ENCODE measurements at regions not wholly inside any gene's neighbourhood (a gene's known extent, or its start where the extent isn't known, plus 50 kb on each side); places are given as distances from the start of the nearest gene placed in this dataset.
"Not testable (repeated sequence)": the region's sequence is repeated elsewhere in the genome, so short reads cannot be mapped to it uniquely, and the experiment has no call there.

- 73% methylated on average over 4 of the region's 4 CpGs for WGBS
- no peaks in the 10 kb centered on the region for H3K36me3 ChIP-seq (ENCODE audit: insufficient read depth)
- H3K4me1 ChIP-seq (ENCODE audit: insufficient read depth): no peaks in the 10 kb centered on the region
- no peak overlapping the region for H3K4me3 ChIP-seq (ENCODE audit: low read depth, low read length)
- DNase-seq (ENCODE audit: extremely low spot score): no peak
- H3K27ac ChIP-seq (ENCODE audit: low read depth): no peak overlapping the region
Observed at GRCh38 chr5:42230839-42231238, 192.4 kb upstream of the GHR start.

GRCh38 chr5:42235241-42235640 is 188.0 kb upstream of the GHR start:
- Histone ChIP-seq H3K27ac (ENCODE audit: low read depth) (no peak overlapping the region), H3K36me3 (ENCODE audit: insufficient read depth) (no peaks in the 10 kb centered on the region), H3K4me3 (ENCODE audit: low read depth, low read length) (no peak overlapping the region), H3K4me1 (ENCODE audit: insufficient read depth) (no peaks in the 10 kb centered on the region)
- no peak for DNase-seq (ENCODE audit: extremely low spot score)

- WGBS: 87% methylated on average over 3 of the region's 3 CpGs
- H3K4me3 ChIP-seq (ENCODE audit: low read depth, low read length): no peak overlapping the region
- no peak for DNase-seq (ENCODE audit: extremely low spot score)
- no peaks in the 10 kb centered on the region for H3K36me3 ChIP-seq (ENCODE audit: insufficient read depth)
- H3K4me1 ChIP-seq (ENCODE audit: insufficient read depth): no peaks in the 10 kb centered on the region
- no peak overlapping the region for H3K27ac ChIP-seq (ENCODE audit: low read depth)
Observed at GRCh38 chr5:42235837-42236236, 187.4 kb upstream of the GHR start.

- no peak overlapping the region for H3K4me3 ChIP-seq (ENCODE audit: low read depth, low read length)
- no peaks in the 10 kb centered on the region for H3K36me3 ChIP-seq (ENCODE audit: insufficient read depth)
- H3K27ac ChIP-seq (ENCODE audit: low read depth): no peak overlapping the region
- no peaks in the 10 kb centered on the region for H3K4me1 ChIP-seq (ENCODE audit: insufficient read depth)
- no peak for DNase-seq (ENCODE audit: extremely low spot score)
- 89% methylated on average over 2 of the region's 2 CpGs for WGBS
Observed at GRCh38 chr5:42241636-42242035, 181.6 kb upstream of the GHR start.

- 71% methylated on average over 1 of the region's 1 CpG for WGBS
- DNase-seq (ENCODE audit: extremely low spot score): no peak
- Histone ChIP-seq H3K4me3 (ENCODE audit: low read depth, low read length) (no peak overlapping the region), H3K27ac (ENCODE audit: low read depth) (no peak overlapping the region), H3K4me1 (ENCODE audit: insufficient read depth) (no peaks in the 10 kb centered on the region), H3K36me3 (ENCODE audit: insufficient read depth) (no peaks in the 10 kb centered on the region)
Observed at GRCh38 chr5:42242210-42242609, 181.0 kb upstream of the GHR start.

- no peak for DNase-seq (ENCODE audit: extremely low spot score)
- Histone ChIP-seq H3K4me1 (ENCODE audit: insufficient read depth) (no peaks in the 10 kb centered on the region), H3K27ac (ENCODE audit: low read depth) (no peak overlapping the region)
Observed at GRCh38 chr5:42242881-42243485, 180.3 kb upstream of the GHR start.

GRCh38 chr5:42252306-42252705 is 170.9 kb upstream of the GHR start:
- H3K27ac ChIP-seq (ENCODE audit: low read depth): no peak overlapping the region
- DNase-seq (ENCODE audit: extremely low spot score): no peak
- H3K4me1 ChIP-seq (ENCODE audit: insufficient read depth): no peaks in the 10 kb centered on the region
- WGBS: 94% methylated on average over 5 of the region's 5 CpGs
- H3K4me3 ChIP-seq (ENCODE audit: low read depth, low read length): no peak overlapping the region
- H3K36me3 ChIP-seq (ENCODE audit: insufficient read depth): no peaks in the 10 kb centered on the region

More at GRCh38 chr5:42242881-42243485, 180.3 kb upstream of the GHR start:
- Histone ChIP-seq H3K4me3 (ENCODE audit: low read depth, low read length) (no peak overlapping the region), H3K36me3 (ENCODE audit: insufficient read depth) (no peaks in the 10 kb centered on the region)
- 37% methylated on average over 5 of the region's 5 CpGs for WGBS

- H3K36me3 ChIP-seq (ENCODE audit: insufficient read depth); H3K27ac ChIP-seq (ENCODE audit: low read depth); H3K4me1 ChIP-seq (ENCODE audit: insufficient read depth); DNase-seq (ENCODE audit: extremely low spot score); H3K4me3 ChIP-seq (ENCODE audit: low read depth, low read length): not testable (repeated sequence)
- 87% methylated on average over 12 of the region's 12 CpGs for WGBS
Observed at GRCh38 chr5:42259914-42260313, 163.3 kb upstream of the GHR start.

- no peaks in the 10 kb centered on the region for H3K36me3 ChIP-seq (ENCODE audit: insufficient read depth)
- H3K27ac ChIP-seq (ENCODE audit: low read depth): no peak overlapping the region
- no peaks in the 10 kb centered on the region for H3K4me1 ChIP-seq (ENCODE audit: insufficient read depth)
- no peak for DNase-seq (ENCODE audit: extremely low spot score)
- H3K4me3 ChIP-seq (ENCODE audit: low read depth, low read length): no peak overlapping the region
Observed at GRCh38 chr5:42267091-42267490, 156.1 kb upstream of the GHR start.

GRCh38 chr5:42268170-42268569 is 155.1 kb upstream of the GHR start:
- H3K36me3 ChIP-seq (ENCODE audit: insufficient read depth); DNase-seq (ENCODE audit: extremely low spot score); H3K4me3 ChIP-seq (ENCODE audit: low read depth, low read length); H3K4me1 ChIP-seq (ENCODE audit: insufficient read depth); H3K27ac ChIP-seq (ENCODE audit: low read depth): not testable (repeated sequence)
- WGBS: 77% methylated on average over 1 of the region's 1 CpG

GRCh38 chr5:42268630-42269029 is 154.6 kb upstream of the GHR start:
- DNase-seq (ENCODE audit: extremely low spot score): no peak
- Histone ChIP-seq H3K4me1 (ENCODE audit: insufficient read depth) (no peaks in the 10 kb centered on the region), H3K36me3 (ENCODE audit: insufficient read depth) (no peaks in the 10 kb centered on the region), H3K4me3 (ENCODE audit: low read depth, low read length) (no peak overlapping the region), H3K27ac (ENCODE audit: low read depth) (no peak overlapping the region)
- WGBS: 88% methylated on average over 2 of the region's 2 CpGs

- H3K27ac ChIP-seq (ENCODE audit: low read depth): no peak overlapping the region
- DNase-seq (ENCODE audit: extremely low spot score): no peak
- WGBS: 68% methylated on average over 2 of the region's 2 CpGs
- H3K4me1 ChIP-seq (ENCODE audit: insufficient read depth): no peaks in the 10 kb centered on the region
- H3K36me3 ChIP-seq (ENCODE audit: insufficient read depth): no peaks in the 10 kb centered on the region
- H3K4me3 ChIP-seq (ENCODE audit: low read depth, low read length): no peak overlapping the region
Observed at GRCh38 chr5:42270771-42271170, 152.5 kb upstream of the GHR start.

- DNase-seq (ENCODE audit: extremely low spot score): no peak
- Histone ChIP-seq H3K36me3 (ENCODE audit: insufficient read depth) (no peaks in the 10 kb centered on the region), H3K27ac (ENCODE audit: low read depth) (no peak overlapping the region), H3K4me1 (ENCODE audit: insufficient read depth) (no peaks in the 10 kb centered on the region), H3K4me3 (ENCODE audit: low read depth, low read length) (no peak overlapping the region)
- WGBS: 25% methylated on average over 1 of the region's 1 CpG
Observed at GRCh38 chr5:42274913-42275312, 148.3 kb upstream of the GHR start.

GRCh38 chr5:42277293-42277692 is 145.9 kb upstream of the GHR start:
- H3K4me1 ChIP-seq (ENCODE audit: insufficient read depth): no peaks in the 10 kb centered on the region
- WGBS: 76% methylated on average over 2 of the region's 2 CpGs
- H3K36me3 ChIP-seq (ENCODE audit: insufficient read depth): no peaks in the 10 kb centered on the region
- H3K4me3 ChIP-seq (ENCODE audit: low read depth, low read length): no peak overlapping the region
- no peak overlapping the region for H3K27ac ChIP-seq (ENCODE audit: low read depth)
- DNase-seq (ENCODE audit: extremely low spot score): no peak

- no peak overlapping the region for H3K4me3 ChIP-seq (ENCODE audit: low read depth, low read length)
- H3K36me3 ChIP-seq (ENCODE audit: insufficient read depth): no peaks in the 10 kb centered on the region
- no peaks in the 10 kb centered on the region for H3K4me1 ChIP-seq (ENCODE audit: insufficient read depth)
- DNase-seq (ENCODE audit: extremely low spot score): no peak
- no peak overlapping the region for H3K27ac ChIP-seq (ENCODE audit: low read depth)
Observed at GRCh38 chr5:42284584-42284983, 138.7 kb upstream of the GHR start.
